ENCODE measurements at regions not wholly inside any gene's neighbourhood (a gene's known extent, or its start where the extent isn't known, plus 50 kb on each side); places are given as distances from the start of the nearest gene placed in this dataset.

- TF ChIP-seq CTCF (IDR thresholded peaks at IDR 0.05) (no peak), POLR2A (IDR thresholded peaks at IDR 0.05) (no peak)
- 16 to 21% methylated on average over 1 of the region's 1 CpG for WGBS, 2 donors
- intact Hi-C loops (cut with DNase I; ENCODE audit: low total_unique reads): no loop called here
- no peak overlapping the region for H3K4me3 ChIP-seq (ENCODE audit: low read depth, poor library complexity, severe bottlenecking)
- DNase-seq (ENCODE audit: low spot score in 2 of 2): no peak
Measured at GRCh38 chr3:106014518-106014917, 145.7 kb upstream of the CBLB start.

GRCh38 chr3:106014971-106015370, 146.2 kb upstream of the CBLB start:
- 85% methylated on average over 3 of the region's 3 CpGs for WGBS, 2 donors
- TF ChIP-seq CTCF (IDR thresholded peaks at IDR 0.05): no peak
- no peak for TF ChIP-seq POLR2A (IDR thresholded peaks at IDR 0.05)
- H3K4me3 ChIP-seq (ENCODE audit: low read depth, poor library complexity, severe bottlenecking): no peak overlapping the region
- no peak for DNase-seq (ENCODE audit: low spot score in 2 of 2)
- intact Hi-C loops (cut with DNase I; ENCODE audit: low total_unique reads): no loop called here

- 86 to 88% methylated on average over 4 of the region's 4 CpGs for WGBS, 2 donors
- H3K4me3 ChIP-seq (ENCODE audit: low read depth, poor library complexity, severe bottlenecking): no peak overlapping the region
- TF ChIP-seq POLR2A (IDR thresholded peaks at IDR 0.05) (no peak), CTCF (IDR thresholded peaks at IDR 0.05) (no peak)
- intact Hi-C loops (cut with DNase I; ENCODE audit: low total_unique reads): no loop called here
- no peak for DNase-seq (ENCODE audit: low spot score in 2 of 2)
Measured at GRCh38 chr3:106018102-106018501, 149.3 kb upstream of the CBLB start.

GRCh38 chr3:106018929-106019550, 150.2 kb upstream of the CBLB start:
- TF ChIP-seq CTCF (IDR thresholded peaks at IDR 0.05): no peak
- no peak for TF ChIP-seq POLR2A (IDR thresholded peaks at IDR 0.05)
- no peak for DNase-seq (ENCODE audit: low spot score in 2 of 2)
- intact Hi-C loops (cut with DNase I; ENCODE audit: low total_unique reads): no loop called here
- no peak overlapping the region for H3K4me3 ChIP-seq (ENCODE audit: low read depth, poor library complexity, severe bottlenecking)
- 97% methylated on average over 5 of the region's 5 CpGs for WGBS, 2 donors

- TF ChIP-seq CTCF (IDR thresholded peaks at IDR 0.05) (no peak), POLR2A (IDR thresholded peaks at IDR 0.05) (no peak)
- intact Hi-C loops (cut with DNase I; ENCODE audit: low total_unique reads): no loop called here
- 74 to 79% methylated on average over 5 of the region's 5 CpGs for WGBS, 2 donors
- no peak for DNase-seq (ENCODE audit: low spot score in 2 of 2)
- H3K4me3 ChIP-seq (ENCODE audit: low read depth, poor library complexity, severe bottlenecking): no peak overlapping the region
Measured at GRCh38 chr3:106022913-106023312, 154.1 kb upstream of the CBLB start.

- WGBS, 2 donors: 25 to 27% methylated on average over 4 of the region's 4 CpGs
- no peak overlapping the region for H3K4me3 ChIP-seq (ENCODE audit: low read depth, poor library complexity, severe bottlenecking)
- DNase-seq (ENCODE audit: low spot score in 2 of 2): peak in 1 of 2 donors; percentile 16
- intact Hi-C loops (cut with DNase I; ENCODE audit: low total_unique reads): no loop called here
- TF ChIP-seq POLR2A (IDR thresholded peaks at IDR 0.05) (no peak), CTCF (IDR thresholded peaks at IDR 0.05) (no peak)
Measured at GRCh38 chr3:106025151-106025722, 156.4 kb upstream of the CBLB start.
